Rectal smooth muscle tissue (tissue), 1 donor: ENCODE measurements at regions not wholly inside any gene's neighbourhood (a gene's known extent, or its start where the extent isn't known, plus 50 kb on each side); places are given as distances from the start of the nearest gene placed in this dataset.

Experiments
- H3K27ac ChIP-seq: one replicate; pipeline ENCODE4 v1.7.0; 2013; ENCODE audit warnings: low read depth, low read length, inconsistent platforms
- H3K27me3 ChIP-seq: one replicate; pipeline ENCODE4 v1.7.0; 2013; ENCODE audit warnings: low read length; ENCODE audit not compliant: control insufficient read depth, insufficient read depth
- H3K36me3 ChIP-seq: one replicate; pipeline ENCODE4 v1.7.0; 2013; ENCODE audit warnings: low read length; ENCODE audit not compliant: control insufficient read depth, insufficient read depth
- H3K4me1 ChIP-seq: one replicate; pipeline ENCODE4 v1.7.0; 2013; ENCODE audit warnings: low read length; ENCODE audit not compliant: control insufficient read depth, insufficient read depth
- H3K4me3 ChIP-seq: one replicate; pipeline ENCODE4 v1.7.0; 2013; ENCODE audit warnings: low read length
- H3K9ac ChIP-seq: one replicate; pipeline ENCODE4 v1.7.0; 2013; ENCODE audit warnings: low read length

GRCh38 chr6:98094696-98095095, 739.7 kb upstream of the POU3F2 start:
- H3K4me1 ChIP-seq: no peaks in the 10 kb centered on the region
- H3K27me3 ChIP-seq: no peaks in the 10 kb centered on the region
- no peak overlapping the region for H3K27ac ChIP-seq
- no peak overlapping the region for H3K4me3 ChIP-seq
- no peaks in the 10 kb centered on the region for H3K36me3 ChIP-seq
- H3K9ac ChIP-seq: no peak overlapping the region

DNA sequence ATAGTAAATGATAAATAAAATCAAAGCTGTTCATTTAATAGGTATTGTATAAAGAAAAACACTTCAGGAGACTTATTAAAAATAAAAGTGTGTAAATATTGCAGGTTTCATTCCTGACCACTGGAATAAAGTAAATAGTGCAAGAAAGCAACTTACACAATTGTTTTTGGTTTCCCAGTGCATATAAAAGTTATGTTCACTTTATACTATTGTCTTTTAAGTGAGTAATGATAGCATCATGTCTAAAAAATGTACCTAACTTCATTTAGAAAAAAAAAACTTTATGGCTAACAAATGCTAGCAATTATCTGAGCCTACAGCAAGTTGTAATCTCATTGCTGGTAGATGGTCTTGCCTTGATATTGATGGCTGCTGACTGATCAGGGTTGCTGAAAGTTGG, 726.6 kb upstream of the POU3F2 start:
- Histone ChIP-seq H3K4me3 (no peak overlapping the region), H3K4me1 (no peaks in the 10 kb centered on the region), H3K36me3 (no peaks in the 10 kb centered on the region), H3K9ac (no peak overlapping the region), H3K27me3 (no peaks in the 10 kb centered on the region), H3K27ac (no peak overlapping the region)

- Histone ChIP-seq H3K27me3 (no peaks in the 10 kb centered on the region), H3K36me3 (no peaks in the 10 kb centered on the region), H3K27ac (no peak overlapping the region), H3K4me1 (no peaks in the 10 kb centered on the region), H3K9ac (no peak overlapping the region), H3K4me3 (no peak overlapping the region)
Measured at GRCh38 chr6:98116455-98116854, 717.9 kb upstream of the POU3F2 start.

GRCh38 chr6:98117068-98117467, 717.3 kb upstream of the POU3F2 start:
- no peak overlapping the region for H3K27ac ChIP-seq
- H3K4me1 ChIP-seq: no peaks in the 10 kb centered on the region
- H3K36me3 ChIP-seq: no peaks in the 10 kb centered on the region
- H3K4me3 ChIP-seq: no peak overlapping the region
- H3K27me3 ChIP-seq: no peaks in the 10 kb centered on the region
- no peak overlapping the region for H3K9ac ChIP-seq

DNA sequence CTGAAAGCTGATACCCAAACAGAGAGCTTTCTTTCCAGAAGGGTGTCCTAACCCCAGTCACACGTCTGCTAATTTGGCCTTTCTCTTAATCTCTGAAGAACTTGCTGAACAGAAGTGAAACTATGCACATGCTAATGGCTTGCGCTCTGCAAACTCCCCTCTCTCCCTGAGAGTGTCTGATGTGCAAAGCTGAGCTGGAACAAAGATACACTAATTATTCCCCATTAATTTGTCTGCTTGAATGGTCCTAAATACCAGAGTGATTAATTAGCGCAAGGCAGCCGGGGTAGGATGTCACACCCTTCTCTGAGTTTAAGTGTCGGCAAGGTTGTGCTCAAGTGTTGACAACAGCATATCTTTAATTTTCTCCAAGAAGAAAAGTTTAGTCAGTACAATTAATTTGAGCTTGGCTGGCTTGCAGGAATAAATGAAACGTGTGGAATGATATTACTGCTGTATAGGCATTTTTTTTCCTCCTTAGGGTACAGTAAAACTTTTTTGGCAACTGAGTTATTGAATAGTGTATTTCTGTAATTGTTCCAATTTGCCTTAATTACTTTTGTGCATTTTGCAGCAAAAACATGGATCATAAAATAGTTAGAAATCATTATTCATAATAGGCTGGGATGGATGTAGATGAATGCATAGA, 715.9 kb upstream of the POU3F2 start:
- Histone ChIP-seq H3K4me1 (no peaks in the 10 kb centered on the region), H3K36me3 (no peaks in the 10 kb centered on the region), H3K27me3 (no peaks in the 10 kb centered on the region), H3K27ac (no peak overlapping the region), H3K9ac (no peak overlapping the region), H3K4me3 (no peak overlapping the region)

GRCh38 chr6:98124171-98124570, 710.2 kb upstream of the POU3F2 start:
- no peak overlapping the region for H3K27ac ChIP-seq
- no peaks in the 10 kb centered on the region for H3K36me3 ChIP-seq
- H3K9ac ChIP-seq: no peak overlapping the region
- H3K4me3 ChIP-seq: no peak overlapping the region
- H3K27me3 ChIP-seq: no peaks in the 10 kb centered on the region
- no peaks in the 10 kb centered on the region for H3K4me1 ChIP-seq

DNA sequence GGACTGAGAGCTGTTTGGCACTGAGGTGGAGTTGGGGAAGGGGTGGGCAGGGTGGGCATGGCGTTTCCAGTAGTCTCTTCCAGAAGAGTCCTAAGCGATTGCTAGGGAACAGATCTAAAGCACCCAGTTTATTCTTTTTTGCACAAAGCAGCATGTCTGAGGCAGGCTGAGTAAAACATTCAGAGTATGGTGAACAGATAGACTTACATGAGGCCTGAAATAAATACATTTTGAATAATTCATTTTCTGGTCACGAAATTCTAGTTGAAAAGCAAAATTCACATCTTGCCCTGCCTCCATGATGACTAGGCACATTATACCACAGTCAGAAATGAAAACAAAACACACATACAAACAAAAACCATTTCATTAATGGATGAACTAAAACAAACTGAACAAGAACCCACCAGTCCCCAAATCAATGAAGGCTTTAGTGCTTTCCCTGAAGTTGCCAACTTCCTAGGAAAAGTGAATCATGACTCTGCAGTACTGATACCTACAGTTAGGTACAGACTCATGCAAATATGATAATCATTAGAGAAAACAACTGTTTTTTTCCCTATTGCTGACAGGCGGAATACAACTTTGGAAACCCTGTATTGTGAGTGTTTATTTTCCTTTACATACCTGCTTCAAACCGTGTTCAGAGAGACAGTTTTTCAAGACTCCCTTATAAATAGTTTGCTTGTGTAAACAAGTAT, 702.9 kb upstream of the POU3F2 start:
- H3K36me3 ChIP-seq: no peaks in the 10 kb centered on the region
- no peaks in the 10 kb centered on the region for H3K4me1 ChIP-seq
- no peak overlapping the region for H3K27ac ChIP-seq
- no peak overlapping the region for H3K9ac ChIP-seq
- H3K4me3 ChIP-seq: no peak overlapping the region
- H3K27me3 ChIP-seq: no peaks in the 10 kb centered on the region

DNA sequence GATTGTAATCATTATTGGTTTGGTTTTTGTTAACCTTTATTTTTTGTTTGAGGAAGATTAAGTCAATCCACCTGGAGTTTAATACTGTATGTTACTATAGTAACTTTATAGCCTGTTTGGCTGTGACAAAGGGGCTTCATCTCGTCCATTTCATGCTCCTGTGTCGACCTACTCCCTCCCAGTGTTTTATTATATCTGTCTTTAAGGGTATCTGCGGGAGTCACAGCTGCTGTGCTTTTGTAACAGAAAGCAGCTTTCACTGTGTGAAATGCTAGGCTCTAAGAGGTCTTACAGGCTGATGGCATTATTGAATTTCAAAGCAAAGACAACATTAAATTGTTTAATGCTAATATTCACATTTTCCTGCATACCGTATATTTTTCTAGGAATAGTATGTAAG, 698.0 kb upstream of the POU3F2 start:
- Histone ChIP-seq H3K4me3 (no peak overlapping the region), H3K27me3 (no peaks in the 10 kb centered on the region), H3K27ac (no peak overlapping the region), H3K9ac (no peak overlapping the region), H3K4me1 (no peaks in the 10 kb centered on the region), H3K36me3 (no peaks in the 10 kb centered on the region)

- H3K9ac ChIP-seq: no peak overlapping the region
- H3K4me1 ChIP-seq: no peaks in the 10 kb centered on the region
- H3K27me3 ChIP-seq: no peaks in the 10 kb centered on the region
- H3K4me3 ChIP-seq: no peak overlapping the region
- no peaks in the 10 kb centered on the region for H3K36me3 ChIP-seq
- no peak overlapping the region for H3K27ac ChIP-seq
Measured at GRCh38 chr6:98137391-98137790, 697.0 kb upstream of the POU3F2 start.

GRCh38 chr6:98142839-98143238, 691.5 kb upstream of the POU3F2 start:
- Histone ChIP-seq H3K27ac (no peak overlapping the region), H3K27me3 (no peaks in the 10 kb centered on the region), H3K36me3 (no peaks in the 10 kb centered on the region), H3K4me1 (no peaks in the 10 kb centered on the region), H3K9ac (no peak overlapping the region), H3K4me3 (no peak overlapping the region)

DNA sequence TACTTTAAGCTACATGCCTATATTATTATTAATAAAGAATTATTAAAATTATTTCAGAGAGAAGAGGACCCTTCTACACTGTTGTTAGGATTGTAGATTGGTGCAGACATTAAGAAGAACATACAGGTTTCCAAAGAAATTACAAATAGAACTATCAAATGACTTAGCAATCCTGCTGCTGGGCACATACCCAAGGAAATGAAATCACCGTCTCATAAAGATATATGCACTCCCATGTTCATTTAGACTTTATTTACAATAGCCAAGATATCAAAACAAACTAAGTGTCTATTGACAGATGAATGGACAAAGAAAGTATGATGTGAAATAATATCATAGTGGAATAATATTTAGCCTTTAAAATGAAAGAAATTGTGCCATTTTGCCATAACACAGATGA, 687.7 kb upstream of the POU3F2 start:
- Histone ChIP-seq H3K9ac (no peak overlapping the region), H3K27ac (no peak overlapping the region), H3K36me3 (no peaks in the 10 kb centered on the region), H3K27me3 (no peaks in the 10 kb centered on the region), H3K4me3 (no peak overlapping the region), H3K4me1 (no peaks in the 10 kb centered on the region)

- no peak overlapping the region for H3K9ac ChIP-seq
- H3K36me3 ChIP-seq: no peaks in the 10 kb centered on the region
- H3K27ac ChIP-seq: no peak overlapping the region
- H3K4me3 ChIP-seq: no peak overlapping the region
- no peaks in the 10 kb centered on the region for H3K4me1 ChIP-seq
- H3K27me3 ChIP-seq: no peaks in the 10 kb centered on the region
Measured at GRCh38 chr6:98156580-98156979, 677.8 kb upstream of the POU3F2 start.

- no peak overlapping the region for H3K9ac ChIP-seq
Measured at GRCh38 chr6:98179606-98180005, 654.8 kb upstream of the POU3F2 start.

More at GRCh38 chr6:98179606-98180005, 654.8 kb upstream of the POU3F2 start:
- Histone ChIP-seq H3K27ac (no peak overlapping the region), H3K27me3 (no peaks in the 10 kb centered on the region), H3K4me1 (no peaks in the 10 kb centered on the region), H3K36me3 (no peaks in the 10 kb centered on the region), H3K4me3 (no peak overlapping the region)
